NCI-H2081 treated with DMSO at 0.1 percent for 48 hours (cell line): ENCODE measurements at regions not wholly inside any gene's neighbourhood (a gene's known extent, or its start where the extent isn't known, plus 50 kb on each side); places are given as distances from the start of the nearest gene placed in this dataset.

Experiments
- DNase-seq: peaks from one replicate; lab custom pipeline; 2025; lab: John Stamatoyannopoulos, UW

GRCh38 chr2:145841973-145842372, 1322.1 kb upstream of the ZEB2 start:
- no peak for DNase-seq

GRCh38 chr2:145836986-145837385, 1317.1 kb upstream of the ZEB2 start:
- DNase-seq: no peak

- DNase-seq: no peak
Observed at GRCh38 chr2:145835665-145836064, 1315.7 kb upstream of the ZEB2 start.

GRCh38 chr2:145832681-145833080, 1312.8 kb upstream of the ZEB2 start:
- DNase-seq: no peak

GRCh38 chr2:145829931-145830330, 1310.0 kb upstream of the ZEB2 start:
- no peak for DNase-seq

GRCh38 chr2:145827235-145827634, 1307.3 kb upstream of the ZEB2 start:
- DNase-seq: no peak

- no peak for DNase-seq
Observed at GRCh38 chr2:145824384-145824783, 1304.5 kb upstream of the ZEB2 start.

- no peak for DNase-seq
Observed at GRCh38 chr2:145822892-145823534, 1303.1 kb upstream of the ZEB2 start.

GRCh38 chr2:145820651-145821050, 1300.7 kb upstream of the ZEB2 start:
- no peak for DNase-seq

- DNase-seq: no peak
Observed at GRCh38 chr2:145818890-145819504, 1299.1 kb upstream of the ZEB2 start.

- DNase-seq: no peak
Observed at GRCh38 chr2:145815933-145816332, 1296.0 kb upstream of the ZEB2 start.

GRCh38 chr2:145813481-145813880, 1293.6 kb upstream of the ZEB2 start:
- DNase-seq: no peak

GRCh38 chr2:145812165-145812554, 1292.2 kb upstream of the ZEB2 start:
- no peak for DNase-seq

- no peak for DNase-seq
Observed at GRCh38 chr2:145811276-145812164, 1291.6 kb upstream of the ZEB2 start.

- no peak for DNase-seq
Observed at GRCh38 chr2:145807968-145808367, 1288.0 kb upstream of the ZEB2 start.

- no peak for DNase-seq
Observed at GRCh38 chr2:145807554-145807953, 1287.6 kb upstream of the ZEB2 start.

- DNase-seq: no peak
Observed at GRCh38 chr2:145806546-145806945, 1286.6 kb upstream of the ZEB2 start.

- DNase-seq: no peak
Observed at GRCh38 chr2:145802133-145802532, 1282.2 kb upstream of the ZEB2 start.

GRCh38 chr2:145801210-145801609, 1281.3 kb upstream of the ZEB2 start:
- no peak for DNase-seq

- no peak for DNase-seq
Observed at GRCh38 chr2:145800151-145801091, 1280.5 kb upstream of the ZEB2 start.

GRCh38 chr2:145799595-145800108, 1279.7 kb upstream of the ZEB2 start:
- DNase-seq: no peak

GRCh38 chr2:145798419-145798818, 1278.5 kb upstream of the ZEB2 start:
- DNase-seq: no peak
